ENCODE measurements at regions not wholly inside any gene's neighbourhood (a gene's known extent, or its start where the extent isn't known, plus 50 kb on each side); places are given as distances from the start of the nearest gene placed in this dataset.
A peak's percentile ranks its signal among the peaks of the same experiment; 100 is the strongest.

- peak; percentile 59 for DNase-seq (ENCODE audit: low spot score)
Measured at GRCh38 chr3:160130950-160131349, 94.3 kb upstream of the C3orf80 start.

- no peak for DNase-seq (ENCODE audit: low spot score)
Measured at GRCh38 chr3:160132226-160132625, 93.0 kb upstream of the C3orf80 start.

GRCh38 chr3:160133757-160134156 is 91.5 kb upstream of the C3orf80 start:
- no peak for DNase-seq (ENCODE audit: low spot score)

- DNase-seq (ENCODE audit: low spot score) = no peak
Measured at GRCh38 chr3:160134454-160134853, 90.8 kb upstream of the C3orf80 start.

- peak; percentile 76 for DNase-seq (ENCODE audit: low spot score)
Measured at GRCh38 chr3:160134964-160135363, 90.3 kb upstream of the C3orf80 start.

- DNase-seq (ENCODE audit: low spot score) = no peak
Measured at GRCh38 chr3:160135851-160136250, 89.4 kb upstream of the C3orf80 start.

GRCh38 chr3:160136421-160136820 is 88.8 kb upstream of the C3orf80 start:
- DNase-seq (ENCODE audit: low spot score) = no peak

- no peak for DNase-seq (ENCODE audit: low spot score)
Measured at GRCh38 chr3:160139291-160139690, 85.9 kb upstream of the C3orf80 start.

GRCh38 chr3:160140756-160141155 is 84.5 kb upstream of the C3orf80 start:
- no peak for DNase-seq (ENCODE audit: low spot score)

- DNase-seq (ENCODE audit: low spot score) = no peak
Measured at GRCh38 chr3:160141485-160142185, 83.6 kb upstream of the C3orf80 start.

GRCh38 chr3:160143482-160143881 is 81.7 kb upstream of the C3orf80 start:
- DNase-seq (ENCODE audit: low spot score) = no peak

- no peak for DNase-seq (ENCODE audit: low spot score)
Measured at GRCh38 chr3:160150066-160150465, 75.2 kb upstream of the C3orf80 start.

- peak; percentile 73 for DNase-seq (ENCODE audit: low spot score)
Measured at GRCh38 chr3:160150525-160150924, 74.7 kb upstream of the C3orf80 start.

GRCh38 chr3:160152638-160153037 is 72.6 kb upstream of the C3orf80 start:
- DNase-seq (ENCODE audit: low spot score) = no peak

- DNase-seq (ENCODE audit: low spot score) = no peak
Measured at GRCh38 chr3:160154033-160154432, 71.2 kb upstream of the C3orf80 start.

GRCh38 chr3:160154596-160154995 is 70.6 kb upstream of the C3orf80 start:
- DNase-seq (ENCODE audit: low spot score) = no peak

- no peak for DNase-seq (ENCODE audit: low spot score)
Measured at GRCh38 chr3:160157321-160157720, 67.9 kb upstream of the C3orf80 start.

- DNase-seq (ENCODE audit: low spot score) = no peak
Measured at GRCh38 chr3:160159341-160159740, 65.9 kb upstream of the C3orf80 start.

- no peak for DNase-seq (ENCODE audit: low spot score)
Measured at GRCh38 chr3:160159806-160160205, 65.4 kb upstream of the C3orf80 start.

- DNase-seq (ENCODE audit: low spot score) = no peak
Measured at GRCh38 chr3:160161921-160162320, 63.3 kb upstream of the C3orf80 start.

- no peak for DNase-seq (ENCODE audit: low spot score)
Measured at GRCh38 chr3:160162440-160162839, 62.8 kb upstream of the C3orf80 start.

GRCh38 chr3:160163229-160163878 is 61.9 kb upstream of the C3orf80 start:
- DNase-seq (ENCODE audit: low spot score) = peak; percentile 61

- DNase-seq (ENCODE audit: low spot score) = no peak
Measured at GRCh38 chr3:160168246-160168645, 57.0 kb upstream of the C3orf80 start.

Data from GM03348 (cell line).